ENCODE measurements at regions not wholly inside any gene's neighbourhood (a gene's known extent, or its start where the extent isn't known, plus 50 kb on each side); places are given as distances from the start of the nearest gene placed in this dataset.

- TF ChIP-seq CTCF (conservative IDR thresholded peaks at IDR 0.05; ENCODE audit: low read length) (peak; percentile 50), EZH2phosphoT487 (IDR thresholded peaks at IDR 0.05; ENCODE audit: borderline replicate concordance, low read depth, low read length) (no peak)
These were observed 81.0 kb downstream of the ESM1 start for GRCh38 chr5:54904425-54904824.
